K562 (cell line): ENCODE measurements at regions not wholly inside any gene's neighbourhood (a gene's known extent, or its start where the extent isn't known, plus 50 kb on each side); places are given as distances from the start of the nearest gene placed in this dataset.

Experiments
- ATAC-seq: fragments of 200-7000 bp; cut with Tn5 transposase; 3 replicates; pipeline ENCODE4 v1.9.1; 2020; ENCODE audit warnings: moderate library complexity
- BruUV-seq: library from RNA; stranded (reverse); fragments of 400-500 nt; replicated peaks from 2 replicates; lab custom pipeline; 2021; lab: Mats Ljungman, UMichigan
- CTCF ChIA-PET: fragments of 300-600 bp; formaldehyde crosslinking; extraction: SDS; loops from one replicate; lab custom pipeline; 2021; ENCODE audit warnings: low intra/inter-chr PET ratio; lab: Yijun Ruan, JAX
- POLR2A ChIA-PET: fragments of 300-600, 350-650 bp; sonication (Branson Sonifier 250); formaldehyde crosslinking; extraction: SDS; loops from one replicate; lab custom pipeline; 2021; ENCODE audit warnings: antibody characterized with exemption, inconsistent platforms; lab: Yijun Ruan, JAX
- DNase-seq, 4 experiments: peaks; one replicate each; pipeline versions ENCODE4 v3.0.0 to v3.0.0-alpha.2; 2011 to 2018; ENCODE audit warnings: low spot score in 3 of 4, mixed read lengths in 3 of 4; ENCODE audit errors: extremely low read depth in 1 of 4
- FAIRE-seq: peaks from 2 replicates; lab custom pipeline; 2011; peaks lifted over from hg19 to GRCh38; lab: Jason Lieb, UNC
- H2AFZ ChIP-seq: 2 replicates; pipeline ENCODE4 v1.6.0; 2011; ENCODE audit warnings: low read depth, low read length, control low read depth, inconsistent platforms
- H3K27ac ChIP-seq: fragments of 200-600 bp; 3 replicates; pipeline ENCODE4 v1.8.0; 2011; ENCODE audit warnings: low read depth, mild to moderate bottlenecking, control low read depth, inconsistent platforms, low read length, moderate library complexity, mixed read lengths; ENCODE audit errors: extremely low read depth
- H3K27me3 ChIP-seq, 2 experiments: fragments of 300-600 bp in 1 of 2; 2 replicates in 1 of 2; 3 replicates in 1 of 2; pipeline versions ENCODE4 v1.6.0 to v1.8.0; 2011; ENCODE audit warnings: inconsistent platforms in 2 of 2, low read length in 2 of 2, mild to moderate bottlenecking in 1 of 2, mixed read lengths in 1 of 2, moderate library complexity in 1 of 2; ENCODE audit not compliant: control insufficient read depth in 2 of 2, insufficient read depth in 2 of 2
- H3K36me3 ChIP-seq: fragments of 300-600 bp; 3 replicates; pipeline ENCODE4 v1.8.0; 2011; ENCODE audit warnings: mild to moderate bottlenecking, low read length, inconsistent platforms; ENCODE audit not compliant: control insufficient read depth, insufficient read depth
- H3K4me1 ChIP-seq, 2 experiments: fragments of 200-600 bp in 1 of 2; replicated peaks in 1 of 2; 2 replicates in 1 of 2; 3 replicates in 1 of 2; pipeline versions ENCODE4 v1.5.1 to v1.8.0; 2011; ENCODE audit warnings: inconsistent platforms in 2 of 2, low read length in 2 of 2, mild to moderate bottlenecking in 1 of 2, mixed read lengths in 1 of 2, moderate library complexity in 1 of 2; ENCODE audit not compliant: control insufficient read depth in 2 of 2, insufficient read depth in 2 of 2
- H3K4me2 ChIP-seq: 2 replicates; pipeline ENCODE4 v1.6.1; 2011; ENCODE audit warnings: low read length, control low read depth, inconsistent platforms, mixed read lengths; ENCODE audit not compliant: insufficient read depth
- H3K4me3 ChIP-seq: fragments of 200-600 bp; sonication (generic), shearing (Covaris generic); 2 replicates; pipeline ENCODE4 v1.5.1; 2016; ENCODE audit warnings: control low read depth, inconsistent platforms
- H3K79me2 ChIP-seq: fragments of 200-600 bp; 3 replicates; pipeline ENCODE4 v1.8.0; 2011; ENCODE audit warnings: low read length, inconsistent platforms; ENCODE audit not compliant: control insufficient read depth, insufficient read depth
- H3K9ac ChIP-seq, 2 experiments: 2 replicates each; pipeline versions ENCODE4 v1.6.0 to v1.6.1; 2011; ENCODE audit warnings: low read depth in 2 of 2, low read length in 2 of 2, control low read depth in 1 of 2, inconsistent platforms in 1 of 2, mild to moderate bottlenecking in 1 of 2, mixed read lengths in 1 of 2; ENCODE audit not compliant: insufficient read depth in 1 of 2
- H3K9me1 ChIP-seq: one replicate; pipeline ENCODE4 v1.6.0; 2011; ENCODE audit warnings: inconsistent platforms, mild to moderate bottlenecking, low read length, moderate library complexity; ENCODE audit not compliant: control insufficient read depth, insufficient read depth
- H3K9me3 ChIP-seq: replicated peaks from 2 replicates; pipeline ENCODE4 v1.5.1; 2011; ENCODE audit warnings: low read depth, low read length, inconsistent platforms; ENCODE audit not compliant: control insufficient read depth, insufficient read depth
- H4K20me1 ChIP-seq: replicated peaks from 2 replicates; pipeline ENCODE4 v1.6.1; 2011; ENCODE audit warnings: low read length, inconsistent platforms, mixed read lengths; ENCODE audit not compliant: control insufficient read depth, insufficient read depth
- ELF1 ChIP-seq: fragments of 200-800 bp; sonication (Bioruptor generic); IDR thresholded peaks from 2 replicates; pipeline ENCODE4 v1.6.1; 2016; ENCODE audit warnings: missing genetic modification characterization, missing compliant biosample characterization
- SMAD2 ChIP-seq: fragments of 150-350 bp; IDR thresholded peaks from 2 replicates; pipeline ENCODE4 v1.6.1; 2014; ENCODE audit warnings: low read depth, mild to moderate bottlenecking, low read length
- TAF9B ChIP-seq: fragments of 450-650 bp; IDR thresholded peaks from 2 replicates; pipeline ENCODE4 v1.6.1; 2018; ENCODE audit warnings: mild to moderate bottlenecking; ENCODE audit not compliant: partially characterized antibody
- XRCC3 ChIP-seq: fragments of 450-650 bp; IDR thresholded peaks from 2 replicates; pipeline ENCODE4 v1.6.1; 2017; ENCODE audit warnings: mild to moderate bottlenecking, moderate library complexity
- ZBTB7A ChIP-seq: IDR thresholded peaks from 2 replicates; pipeline ENCODE4 v1.6.1; 2011; ENCODE audit warnings: low read depth, mild to moderate bottlenecking, low read length, moderate library complexity, borderline replicate concordance; ENCODE audit not compliant: control insufficient read depth
- ZFX ChIP-seq: sonication (generic); formaldehyde crosslinking; IDR thresholded peaks from 2 replicates; pipeline ENCODE4 v1.8.0; 2022; ENCODE audit warnings: mild to moderate bottlenecking, missing genetic modification reagents, moderate library complexity
- ZNF830 ChIP-seq: fragments of 250-450 bp; sonication (Bioruptor Pico); IDR thresholded peaks from 2 replicates; pipeline ENCODE4 v1.5.0; 2021; ENCODE audit warnings: mild to moderate bottlenecking
- WGBS: fragments of 100-300 bp; shearing (Covaris generic); methylation state at CpG from one replicate; pipeline ENCODE4 v1.1.6; 2016; ENCODE audit warnings: low coverage, mixed read lengths; ENCODE audit not compliant: insufficient coverage; ENCODE audit errors: missing lambda C conversion rate; 5-methylcytosine and 5-hydroxymethylcytosine counted together
- in situ Hi-C: fragments of 300-500 bp; cut with MboI; formaldehyde crosslinking; loops from 4 replicates; pipeline ENCODE4 v1.15.0; 2018; ENCODE audit warnings: inconsistent platforms, mixed read lengths
- intact Hi-C: fragments of 100-400 bp; cut with micrococcal nuclease; formaldehyde crosslinking; loops from 2 replicates; pipeline ENCODE4 v1.14.2; 2022

DNA sequence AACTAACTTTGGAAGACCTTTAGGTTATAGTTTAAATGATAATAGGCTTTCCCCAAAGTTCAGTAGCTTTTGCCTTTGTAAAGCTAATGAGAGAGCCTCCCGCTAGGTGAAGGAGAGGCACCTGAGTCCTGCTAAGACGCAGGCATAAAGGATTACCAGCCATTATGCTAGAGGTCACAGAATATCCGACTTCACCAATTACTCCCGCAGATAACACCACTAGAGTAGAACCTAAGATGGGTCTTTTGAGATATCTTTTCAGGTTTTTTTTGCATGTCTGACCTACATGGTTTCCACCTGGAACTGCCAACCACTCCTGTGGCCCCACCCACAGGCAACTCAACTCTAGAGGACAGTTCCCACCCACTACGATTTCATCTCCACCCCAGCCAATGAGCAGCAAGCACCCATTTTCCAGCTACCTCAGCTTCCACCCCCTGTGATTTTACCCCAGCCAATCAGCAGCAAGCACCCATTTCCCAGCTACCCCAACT, 314.3 kb downstream of the BRD1 start:
- Histone ChIP-seq H3K27me3 (no peaks in the 10 kb centered on the region), H3K4me3 (no peak overlapping the region), H2AFZ (no peak overlapping the region), H3K9me3 (no peaks in the 10 kb centered on the region), H3K79me2 (peaks cover 35% of the 10 kb centered on the region), H4K20me1 (no peaks in the 10 kb centered on the region), H3K27ac (no peak overlapping the region), H3K4me1 (peaks cover 0 to 3% of the 10 kb centered on the region in 2 experiments; a peak in 2 of 5 replicates), H3K36me3 (peaks cover 14% of the 10 kb centered on the region; the same call in 1 of the 3 replicates), H3K9me1 (no peaks in the 10 kb centered on the region), H3K9ac (no peak overlapping the region)
- DNase-seq (peak in 3 of 4 experiments; percentile 22 to 42 (median 25)), ATAC-seq (peak; percentile 55; the same call in 1 of the 3 replicates), FAIRE-seq (no peak)
- in situ Hi-C loops, result no loop called here
- BruUV-seq, result no TSS peak
- POLR2A ChIA-PET, result interaction anchor here (0.6 to 1.1 kb wide), 3 partner anchors 8 to 1997 kb away, joined by 3 read pairs; no protein-coding TSS in a partner anchor
- 88% methylated on average over 4 of the region's 5 CpGs for whole genome bisulfite sequencing
- TF ChIP-seq ELF1 (tag) (no peak), ZFX (CRISPR knock-in tag) (no peak), XRCC3 (no peak), ZBTB7A (no peak), ZNF830 (CRISPR knock-in tag) (no peak), SMAD2 (no peak), TAF9B (no peak)
- TF ChIP-seq, all 486 proteins: peak for 0
- CTCF ChIA-PET, result no interaction called here
- intact Hi-C loops, result no loop called here
- H3K4me2 ChIP-seq, result no peak overlapping the region
